HG02938 (cell line): ENCODE measurements at regions not wholly inside any gene's neighbourhood (a gene's known extent, or its start where the extent isn't known, plus 50 kb on each side); places are given as distances from the start of the nearest gene placed in this dataset.

Experiments
- ATAC-seq: cut with Tn5 transposase; IDR thresholded peaks from one replicate; pipeline ENCODE4 v1.9.1; 2021; ENCODE audit warnings: mild to moderate bottlenecking, moderate library complexity; ENCODE audit not compliant: unreplicated experiment

DNA sequence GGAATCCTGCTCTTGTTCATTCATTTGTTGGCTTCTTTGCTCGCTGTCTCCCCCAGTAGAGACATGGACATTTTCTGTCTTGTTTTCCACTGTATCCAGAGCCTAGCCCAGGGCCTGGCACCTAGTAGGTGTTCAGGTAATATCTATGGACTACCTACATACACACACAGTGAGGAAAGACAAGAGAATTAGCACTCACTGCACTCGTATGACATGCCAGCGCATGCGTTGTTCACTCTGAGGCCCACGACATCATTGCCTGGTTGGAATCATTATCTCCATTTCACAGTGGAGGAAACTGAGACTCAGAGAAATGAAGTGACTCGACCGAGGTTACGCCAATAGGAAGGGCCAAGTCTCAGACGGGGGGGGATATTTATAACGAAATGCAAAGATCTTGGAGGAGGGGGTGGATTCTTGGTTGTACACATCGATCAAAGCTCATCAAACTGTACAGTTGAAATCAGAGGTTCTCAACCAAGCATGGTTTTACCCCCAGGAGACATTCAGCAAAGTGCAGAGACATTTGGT is 140.1 kb upstream of the PTPN1 start:
- ATAC-seq = no peak

DNA sequence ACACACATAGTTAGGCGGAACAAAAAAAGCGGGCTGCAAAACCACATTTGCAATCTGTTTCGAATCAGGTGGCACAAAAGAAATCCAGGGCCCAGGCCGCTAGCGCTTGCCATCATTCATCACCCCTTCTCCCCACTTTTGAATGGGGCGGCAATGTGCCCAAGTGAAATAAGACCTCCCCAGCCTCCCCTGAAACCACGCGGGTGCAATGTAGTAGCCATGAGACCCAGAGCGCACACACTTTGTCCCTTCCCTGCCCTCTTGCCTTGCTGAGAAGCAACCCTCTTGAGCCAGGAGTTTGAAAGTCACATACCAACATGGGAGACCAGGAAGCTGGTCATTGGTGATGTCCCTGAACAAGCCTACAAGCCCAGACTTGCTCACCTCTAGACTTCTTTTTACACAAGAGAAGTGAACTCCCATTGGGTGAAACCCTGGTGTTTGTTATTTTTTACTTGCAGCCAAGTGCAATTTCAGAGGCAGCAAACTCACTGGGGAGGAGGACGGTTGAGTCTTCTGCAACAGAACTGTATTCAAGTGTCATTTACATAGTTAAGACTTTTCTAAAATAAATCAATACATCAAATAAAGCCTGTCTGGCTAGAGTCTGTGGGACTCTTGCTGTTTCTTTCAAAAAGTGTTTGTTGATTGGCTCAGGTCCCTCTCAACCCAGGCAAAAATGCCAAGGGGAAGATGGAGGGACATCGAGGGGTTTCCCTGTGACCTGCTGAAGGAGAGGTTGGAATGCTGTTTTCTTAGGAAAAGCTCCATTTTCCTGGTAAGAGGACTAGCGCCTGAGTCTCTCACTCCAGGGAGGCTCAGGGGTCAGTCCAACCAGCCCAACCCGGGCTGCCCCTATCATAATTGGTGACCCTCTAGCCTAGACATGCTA is 138.1 kb upstream of the PTPN1 start:
- no peak for ATAC-seq

DNA sequence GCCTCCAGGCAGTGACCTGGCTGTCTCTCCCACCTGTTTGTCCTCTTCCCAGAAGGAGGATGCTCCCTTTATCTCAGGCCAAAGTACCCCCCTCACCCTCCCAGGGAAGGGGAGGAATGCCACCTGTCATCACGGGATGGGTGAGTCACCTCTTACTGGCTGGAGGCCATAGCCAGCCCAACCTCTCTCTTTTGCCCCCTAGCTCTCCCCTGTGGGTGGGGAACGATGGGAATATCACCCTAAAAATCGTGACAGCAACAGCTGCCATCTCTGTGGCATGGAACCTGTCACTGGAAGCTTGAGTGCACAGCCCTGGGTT is 137.5 kb upstream of the PTPN1 start:
- ATAC-seq = no peak

DNA sequence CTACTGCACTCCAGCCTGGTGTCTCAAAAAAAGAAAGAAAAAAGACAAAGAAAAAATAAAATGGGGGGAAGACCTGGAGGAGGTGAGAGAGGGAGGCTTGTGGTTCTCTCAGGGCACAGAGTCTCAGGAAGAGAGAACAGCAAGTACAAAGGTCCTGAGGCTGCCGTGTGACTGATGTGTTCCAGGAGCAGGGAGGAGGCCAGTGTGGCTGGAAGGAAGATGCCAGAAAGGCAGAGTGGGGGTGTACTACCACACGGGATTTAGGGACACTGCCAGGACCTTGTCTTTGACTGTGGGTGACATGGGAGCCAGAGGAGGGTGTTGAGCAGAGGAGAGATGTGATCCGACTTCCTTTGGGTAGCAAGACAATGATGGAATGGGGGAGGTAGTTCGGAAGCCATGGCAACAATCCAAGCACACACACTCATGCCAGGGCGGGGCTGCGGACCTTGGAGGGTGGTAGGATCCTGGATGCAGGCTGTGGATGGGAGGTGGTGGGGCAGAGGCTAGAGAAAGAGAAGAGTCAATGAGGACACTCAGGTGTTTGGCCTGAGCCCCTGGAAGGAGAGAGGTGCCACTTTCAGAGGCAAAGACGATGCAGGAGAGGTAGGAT is 136.4 kb upstream of the PTPN1 start:
- ATAC-seq = no peak

DNA sequence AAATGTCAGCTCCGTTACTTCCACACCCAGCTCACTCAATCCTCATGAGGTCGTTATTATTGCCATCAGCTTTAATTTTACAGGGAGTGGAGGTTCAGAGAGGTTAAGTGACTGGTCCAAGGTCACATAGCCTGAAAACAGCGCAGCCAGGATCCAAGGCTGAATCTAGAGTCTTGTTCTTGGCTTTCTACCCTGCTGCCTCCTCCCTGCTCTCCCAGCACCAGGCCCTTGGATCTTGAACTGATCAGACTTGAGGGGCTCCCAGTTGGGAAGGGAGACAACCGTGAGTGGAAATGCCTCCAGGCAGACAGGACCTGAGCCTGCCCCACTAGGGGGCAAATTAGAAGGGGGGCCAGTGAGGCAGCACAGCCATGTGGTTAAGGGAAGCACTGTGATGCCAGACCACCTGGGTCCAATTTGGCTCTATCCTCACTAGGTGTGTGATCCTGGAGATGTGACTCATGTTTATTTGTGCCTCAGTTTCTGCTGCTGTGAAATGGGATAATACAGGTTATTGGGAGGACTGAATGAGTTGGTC is 135.6 kb upstream of the PTPN1 start:
- ATAC-seq = no peak

DNA sequence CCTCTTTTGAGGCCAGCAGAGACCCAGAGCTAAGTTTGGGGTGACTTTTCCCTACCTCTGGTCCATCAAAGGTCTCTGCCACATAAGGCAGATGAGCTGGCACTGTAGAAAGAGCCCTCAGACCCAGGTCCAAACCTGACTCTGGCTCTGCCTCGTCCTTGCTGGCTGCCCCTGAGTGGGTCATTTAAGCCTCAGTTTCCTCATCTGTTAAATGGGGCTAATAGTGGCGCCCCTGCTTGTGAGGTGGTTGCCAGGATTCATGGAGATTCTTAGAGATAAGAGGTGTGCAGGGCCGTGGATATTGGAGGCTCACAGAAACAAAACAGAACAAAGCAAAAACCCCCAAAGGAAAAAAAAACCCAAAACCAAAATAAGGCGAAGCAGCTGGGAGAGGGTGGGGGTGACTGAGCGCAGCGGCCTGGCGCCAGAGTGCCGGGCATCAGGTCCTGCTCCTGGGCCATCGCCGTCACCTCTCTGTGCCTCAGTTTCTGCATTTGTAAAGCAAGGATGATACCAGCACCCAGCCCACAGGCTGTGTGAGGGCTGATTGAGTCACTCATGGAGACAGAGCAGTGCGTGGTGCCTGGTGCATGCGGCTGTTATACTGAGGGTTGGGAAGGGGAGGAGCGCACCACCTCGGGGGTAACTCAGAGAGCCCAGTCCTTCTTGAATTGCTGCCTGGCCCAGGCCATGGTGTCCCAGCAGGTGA is 133.8 kb upstream of the PTPN1 start:
- no peak for ATAC-seq

DNA sequence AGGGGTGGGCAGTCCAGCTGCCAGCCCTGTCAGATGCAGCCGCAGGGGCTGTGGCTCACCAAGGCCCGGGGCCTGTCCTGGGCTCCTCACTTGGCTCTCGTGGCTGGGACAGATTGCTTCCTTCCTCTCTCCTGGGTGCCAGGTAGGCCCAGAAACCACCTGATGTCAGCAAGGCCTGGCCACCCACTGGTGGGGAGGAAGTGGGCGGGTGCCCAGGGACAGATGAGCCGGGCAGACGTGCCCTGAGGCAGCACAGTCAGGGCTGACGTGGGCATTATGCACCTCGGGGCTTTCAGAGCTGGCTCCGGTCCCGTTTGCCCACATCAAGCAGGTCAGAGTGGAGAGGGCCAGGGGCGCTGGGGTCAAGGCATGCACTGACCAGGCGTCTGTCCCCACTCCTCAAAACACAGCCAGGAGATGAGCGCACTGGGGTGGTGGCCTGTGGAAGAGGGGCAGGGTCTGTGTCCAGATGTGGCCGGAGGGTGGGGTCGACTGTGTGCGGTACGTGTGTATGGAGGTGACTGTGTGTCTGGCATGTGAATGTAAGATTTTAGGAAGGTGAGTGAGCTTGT is 133.2 kb upstream of the PTPN1 start:
- ATAC-seq = no peak

DNA sequence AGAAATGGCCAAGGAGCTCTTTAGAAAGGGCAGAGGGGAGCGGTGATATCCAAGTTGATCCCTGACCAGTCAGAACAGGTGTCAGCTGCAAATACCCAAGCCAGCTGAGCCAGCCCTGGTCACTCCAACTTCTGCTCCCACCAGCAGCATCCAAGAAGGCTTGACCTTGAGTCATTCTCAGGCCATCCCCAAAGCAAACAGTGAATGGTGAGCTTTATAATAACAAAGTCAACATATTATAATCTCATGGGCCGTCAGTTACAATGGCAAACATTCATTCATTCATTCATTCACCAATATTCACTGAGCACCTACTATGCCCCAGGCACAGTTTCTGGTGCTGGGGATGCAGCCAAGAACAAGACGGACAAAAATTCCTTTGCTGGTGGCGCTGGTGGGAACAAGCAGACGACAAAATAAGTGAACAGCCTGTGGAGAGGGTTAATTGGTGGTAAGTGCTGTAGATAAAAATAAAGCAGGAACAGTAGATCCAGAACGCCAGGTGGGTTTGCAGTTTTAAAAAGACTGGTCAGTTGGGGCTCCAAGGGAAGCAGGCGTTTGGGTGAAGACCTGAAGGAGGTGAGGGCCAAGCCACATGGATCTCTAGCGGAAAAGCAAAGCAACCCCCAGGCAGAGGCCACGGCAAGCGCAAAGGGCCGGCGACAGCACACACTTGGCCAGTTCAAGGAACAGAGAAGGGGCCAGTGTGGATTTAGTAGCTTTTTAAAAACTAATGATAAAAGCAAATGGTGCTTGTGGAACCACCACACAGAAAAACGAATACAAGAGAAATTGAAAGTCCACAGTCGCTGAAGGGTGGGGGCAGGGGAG is 131.8 kb upstream of the PTPN1 start:
- no peak for ATAC-seq

DNA sequence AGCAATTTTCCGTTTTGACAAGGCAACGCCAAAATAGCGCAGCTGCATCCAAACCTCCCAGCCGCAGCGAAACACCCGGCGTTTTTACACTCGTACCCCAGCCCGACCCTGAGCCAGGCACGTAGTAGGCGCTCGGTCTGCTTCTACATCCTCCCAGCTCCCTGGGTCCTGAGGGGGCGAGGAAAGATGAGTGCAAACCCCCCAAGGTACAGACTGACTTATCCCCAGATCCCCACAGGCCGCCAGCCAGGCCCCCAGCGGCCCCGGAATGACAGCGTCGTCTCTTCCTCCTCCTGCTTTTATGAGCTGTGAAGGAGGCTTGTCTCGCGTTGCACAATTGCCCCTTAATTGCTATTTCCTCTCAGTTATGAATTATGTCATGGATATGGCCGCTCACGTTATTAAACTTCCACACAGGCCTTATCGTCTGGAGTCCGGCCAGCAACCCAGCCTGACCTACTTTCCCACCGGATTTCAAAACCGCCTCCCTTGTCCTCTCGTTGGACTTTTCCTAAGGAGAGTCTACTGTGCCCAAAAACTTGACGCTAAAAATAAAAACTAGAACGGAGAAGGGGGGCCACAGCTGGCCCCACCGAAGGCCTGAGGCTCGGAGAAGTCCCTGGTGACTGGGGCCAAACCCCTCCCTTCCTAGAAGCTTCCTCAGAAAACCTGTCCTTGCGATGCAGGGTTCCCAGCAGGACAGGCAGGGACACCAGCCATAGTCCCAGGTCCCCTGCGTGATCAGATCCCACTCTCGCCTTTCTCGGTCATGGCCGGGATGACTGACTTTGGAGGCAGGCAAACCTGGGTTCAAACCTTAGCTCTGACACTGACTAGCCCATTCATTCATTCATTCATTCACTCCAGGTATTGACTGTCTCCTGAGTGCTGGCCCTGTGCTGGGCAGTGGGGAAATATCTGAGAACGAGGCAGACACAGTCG is 130.9 kb upstream of the PTPN1 start:
- no peak for ATAC-seq

DNA sequence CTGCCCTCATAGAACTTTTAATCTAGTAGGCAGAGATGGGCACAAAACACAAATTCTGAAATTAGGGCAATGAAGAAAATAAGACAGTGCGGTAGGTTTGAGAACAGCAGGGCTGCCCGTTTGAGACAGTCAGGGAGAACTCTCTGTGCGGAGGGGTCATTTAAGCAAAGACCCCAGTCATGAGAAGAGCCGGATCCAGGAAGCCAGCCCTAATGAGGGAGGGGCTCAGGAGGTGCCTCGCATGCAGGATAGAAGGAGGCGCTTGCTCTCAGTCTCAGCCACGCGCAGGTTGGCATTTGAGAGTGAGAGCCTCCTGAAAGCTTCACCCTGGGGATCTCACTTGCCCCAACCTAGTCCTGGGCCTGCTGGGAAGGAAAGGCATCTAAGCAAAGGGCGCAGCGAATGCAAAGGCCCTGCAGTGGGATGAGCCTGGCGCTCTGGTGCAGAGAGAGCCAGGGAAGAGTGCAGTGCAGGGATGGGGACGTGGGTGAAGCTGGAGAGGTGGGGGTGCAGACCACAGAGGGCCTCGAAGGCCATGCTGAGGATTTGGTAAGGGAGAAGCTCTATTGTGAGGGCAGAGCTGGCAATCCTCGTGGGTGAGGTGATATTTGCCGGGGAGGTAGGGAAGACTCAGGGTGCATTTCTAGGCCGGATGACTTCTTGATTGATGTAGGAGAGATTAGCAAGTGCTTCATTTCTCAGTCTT is 130.0 kb upstream of the PTPN1 start:
- ATAC-seq = no peak

DNA sequence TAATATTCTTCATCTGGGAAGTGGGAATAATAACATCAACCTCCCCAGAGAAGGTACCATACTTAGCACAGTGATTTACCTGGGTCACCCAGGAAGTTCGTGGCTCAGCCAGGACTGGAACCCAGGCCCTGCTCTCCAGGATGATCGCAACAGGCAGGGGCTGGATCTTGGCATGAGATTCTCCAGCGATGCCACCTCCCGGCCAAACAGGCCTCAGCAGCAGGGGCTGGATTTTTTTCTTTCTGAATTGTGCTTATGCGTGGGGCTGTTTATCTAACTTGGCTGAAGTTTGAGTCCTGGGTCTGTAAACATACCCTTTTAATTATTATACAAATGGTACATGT is 129.5 kb upstream of the PTPN1 start:
- ATAC-seq = no peak

DNA sequence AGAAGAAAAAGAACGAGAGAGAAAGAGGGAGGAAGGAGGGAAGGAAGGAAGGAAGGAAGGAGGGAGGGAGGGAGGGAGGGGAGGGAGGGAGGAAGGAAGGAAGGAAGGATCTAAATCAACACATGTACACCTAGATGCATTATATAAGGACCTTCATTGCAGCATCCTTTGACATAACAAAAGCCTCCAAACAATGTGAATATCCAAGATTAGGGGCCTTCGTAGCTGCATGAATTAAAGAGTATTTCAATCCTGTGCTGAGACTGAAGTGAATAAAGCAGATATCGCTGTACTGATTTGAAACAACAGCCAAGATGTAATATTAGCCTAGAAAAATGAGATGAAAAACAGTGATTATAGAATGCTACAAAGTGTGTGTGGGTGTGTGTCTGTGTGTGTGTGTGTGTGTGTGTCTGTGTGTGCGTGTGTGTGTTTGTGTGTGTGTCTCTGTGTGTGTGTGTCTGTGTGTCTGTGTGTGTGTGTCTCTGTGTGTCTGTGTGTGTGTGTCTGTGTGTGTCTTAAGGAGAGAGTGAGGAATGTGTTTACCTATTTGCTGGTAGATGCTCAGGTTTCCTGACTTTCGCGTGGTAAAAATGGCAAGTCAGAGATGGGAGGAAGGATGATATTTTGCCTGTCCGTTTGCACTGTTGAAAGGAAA is 129.0 kb upstream of the PTPN1 start:
- ATAC-seq = no peak

DNA sequence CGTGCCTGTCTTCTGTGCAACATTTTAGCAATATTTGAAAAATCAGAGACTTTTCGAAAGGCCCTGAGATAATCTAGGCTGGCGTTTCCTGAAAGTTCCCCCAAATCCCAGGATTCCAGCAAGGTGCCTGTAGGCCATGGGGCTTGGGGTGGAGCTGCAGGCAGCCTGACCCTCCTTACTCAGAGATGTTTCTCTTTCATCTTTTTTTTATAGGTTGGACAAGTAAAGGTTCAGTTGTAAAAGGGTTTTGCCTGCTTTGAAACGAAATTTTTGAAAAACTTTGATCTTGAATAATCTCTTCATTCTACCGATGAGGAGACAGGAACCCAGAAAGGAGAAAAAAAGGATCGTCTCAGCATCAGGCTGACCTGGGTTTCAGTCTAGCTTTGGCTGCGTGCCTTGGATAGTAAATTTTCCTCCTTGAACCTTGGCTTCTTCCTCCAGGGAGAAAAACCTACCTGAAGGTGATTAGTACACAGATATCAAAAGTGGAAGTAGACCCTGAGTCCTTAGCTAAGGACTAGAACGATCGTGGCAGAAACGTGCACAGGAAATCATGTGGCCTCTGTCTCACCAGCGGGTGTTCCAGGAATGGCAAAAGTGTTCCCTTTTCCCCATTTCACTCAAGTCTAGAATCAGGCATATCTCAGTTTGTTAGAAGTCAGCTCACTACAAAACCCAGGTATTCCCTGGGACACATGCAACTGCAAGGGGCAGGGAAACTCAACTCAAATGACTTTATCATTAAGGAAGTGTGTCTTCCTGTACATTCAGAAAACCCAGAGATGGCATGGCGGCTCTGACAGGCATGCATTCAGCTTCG is 128.2 kb upstream of the PTPN1 start:
- no peak for ATAC-seq

DNA sequence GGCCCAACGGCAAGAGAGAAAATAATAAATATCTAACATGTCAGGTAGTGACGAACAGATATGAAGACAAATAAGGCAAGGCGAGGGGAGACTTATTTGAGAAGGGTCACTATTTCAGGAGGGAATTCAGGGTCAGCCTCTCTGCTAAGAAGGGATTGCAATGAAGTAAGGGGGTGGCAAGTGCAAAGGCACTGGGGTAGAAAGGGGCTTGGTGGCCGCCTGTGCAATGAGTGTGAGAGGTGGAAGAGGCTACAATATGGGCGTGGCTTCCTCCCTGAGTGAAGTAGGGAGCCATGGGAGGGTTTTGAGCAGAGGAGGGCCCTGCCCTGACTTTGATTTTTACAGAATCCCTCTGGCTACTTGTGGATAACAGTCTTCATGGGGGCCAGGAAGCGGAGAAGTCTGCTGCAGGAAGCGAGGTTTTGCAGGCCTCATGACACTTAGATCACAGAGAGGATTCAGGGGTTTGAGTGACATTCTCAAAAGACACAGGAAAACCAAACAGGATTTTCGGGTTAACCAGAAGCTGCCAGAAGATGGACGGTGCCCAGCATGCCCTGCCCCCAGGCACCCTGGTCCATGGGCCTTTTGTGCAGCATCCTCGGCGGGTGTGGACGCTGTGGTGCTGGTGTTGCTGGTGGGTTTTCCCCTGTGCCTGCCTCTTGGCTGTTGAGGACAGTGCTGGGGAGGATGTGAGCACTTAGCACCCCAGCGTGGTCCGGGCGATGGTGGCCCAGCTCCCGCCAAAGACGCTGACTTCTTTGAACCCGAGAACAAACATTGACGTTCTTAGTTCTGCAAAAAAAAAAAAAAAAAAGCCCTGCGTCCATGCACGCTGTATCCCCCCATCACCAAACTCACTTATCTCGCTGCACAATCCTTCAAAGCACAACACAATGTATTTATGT is 124.2 kb upstream of the PTPN1 start:
- no peak for ATAC-seq

DNA sequence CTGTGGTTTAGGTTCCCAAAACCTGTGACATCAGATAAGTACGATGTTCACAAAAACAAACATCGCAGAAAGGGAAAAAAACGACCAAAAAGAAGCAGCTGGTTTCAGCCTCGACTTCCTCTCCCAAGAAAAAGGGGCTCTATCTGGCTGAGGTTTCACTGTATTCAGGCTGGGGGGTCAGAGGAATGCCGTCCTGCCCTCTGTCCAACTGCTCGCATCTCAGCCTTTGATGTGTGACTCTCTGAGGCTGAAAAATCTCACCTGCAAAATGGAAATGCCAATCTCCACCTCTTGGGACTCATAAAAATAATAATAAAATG is 123.6 kb upstream of the PTPN1 start:
- no peak for ATAC-seq

DNA sequence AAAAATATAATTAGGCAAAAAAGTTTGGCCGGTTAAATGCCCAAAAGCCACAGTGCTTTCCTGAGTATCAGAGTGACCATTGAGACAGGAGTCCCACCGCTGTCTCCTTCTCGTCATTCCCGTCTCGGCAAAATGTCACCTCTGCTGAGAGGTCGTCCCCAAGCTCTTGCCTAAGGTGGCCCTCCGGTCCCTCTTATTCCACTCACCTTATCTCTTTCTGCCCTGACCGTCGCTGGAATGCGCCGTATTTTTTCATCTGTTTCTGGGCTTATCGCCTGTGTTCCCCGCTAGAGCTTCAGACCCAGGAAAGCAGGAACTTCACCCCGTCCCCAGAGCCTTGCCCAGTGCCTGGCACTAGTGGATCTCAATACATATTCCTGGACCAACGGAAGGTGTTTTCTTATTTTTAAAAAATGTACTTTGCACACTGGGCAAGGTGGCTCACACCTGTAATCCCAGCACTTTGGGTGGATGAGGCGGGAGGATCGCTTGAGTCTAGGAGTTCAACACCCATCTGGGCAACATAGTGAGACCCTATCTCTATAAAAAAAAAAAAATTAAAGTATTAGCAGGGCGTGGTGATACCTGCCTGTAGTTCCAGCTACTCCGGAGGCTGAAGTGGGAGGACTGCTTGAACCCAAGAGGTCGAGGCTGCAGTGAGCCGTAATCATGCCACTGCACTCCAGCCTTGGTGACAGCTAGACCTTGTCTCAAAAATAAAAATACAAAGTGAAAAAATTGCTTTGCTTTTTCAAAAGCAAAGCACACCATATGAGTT is 122.8 kb upstream of the PTPN1 start:
- no peak for ATAC-seq
